ENCODE measurements at regions not wholly inside any gene's neighbourhood (a gene's known extent, or its start where the extent isn't known, plus 50 kb on each side); places are given as distances from the start of the nearest gene placed in this dataset.
"Not testable (repeated sequence)": the region's sequence is repeated elsewhere in the genome, so short reads cannot be mapped to it uniquely, and the experiment has no call there.

GRCh38 chr6:115487331-115487730 is 573.4 kb downstream of the FRK start:
- no peak overlapping the region for H3K27ac ChIP-seq
- no peak overlapping the region for H3K9ac ChIP-seq
- H3K36me3 ChIP-seq (ENCODE audit: control insufficient read depth, insufficient read depth, low read length), result no peaks in the 10 kb centered on the region
- no peaks in the 10 kb centered on the region for H3K4me1 ChIP-seq
- TF ChIP-seq, protein P1, sequence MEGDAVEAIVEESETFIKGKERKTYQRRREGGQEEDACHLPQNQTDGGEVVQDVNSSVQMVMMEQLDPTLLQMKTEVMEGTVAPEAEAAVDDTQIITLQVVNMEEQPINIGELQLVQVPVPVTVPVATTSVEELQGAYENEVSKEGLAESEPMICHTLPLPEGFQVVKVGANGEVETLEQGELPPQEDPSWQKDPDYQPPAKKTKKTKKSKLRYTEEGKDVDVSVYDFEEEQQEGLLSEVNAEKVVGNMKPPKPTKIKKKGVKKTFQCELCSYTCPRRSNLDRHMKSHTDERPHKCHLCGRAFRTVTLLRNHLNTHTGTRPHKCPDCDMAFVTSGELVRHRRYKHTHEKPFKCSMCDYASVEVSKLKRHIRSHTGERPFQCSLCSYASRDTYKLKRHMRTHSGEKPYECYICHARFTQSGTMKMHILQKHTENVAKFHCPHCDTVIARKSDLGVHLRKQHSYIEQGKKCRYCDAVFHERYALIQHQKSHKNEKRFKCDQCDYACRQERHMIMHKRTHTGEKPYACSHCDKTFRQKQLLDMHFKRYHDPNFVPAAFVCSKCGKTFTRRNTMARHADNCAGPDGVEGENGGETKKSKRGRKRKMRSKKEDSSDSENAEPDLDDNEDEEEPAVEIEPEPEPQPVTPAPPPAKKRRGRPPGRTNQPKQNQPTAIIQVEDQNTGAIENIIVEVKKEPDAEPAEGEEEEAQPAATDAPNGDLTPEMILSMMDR (IDR thresholded peaks at IDR 0.05), result no peak
- no peaks in the 10 kb centered on the region for H3K27me3 ChIP-seq (ENCODE audit: control insufficient read depth, insufficient read depth, low read length)
- H3K9me3 ChIP-seq (ENCODE audit: control insufficient read depth, low read length), result no peaks in the 10 kb centered on the region
- H2AFZ ChIP-seq, result no peak overlapping the region
- H3K4me2 ChIP-seq (ENCODE audit: low read length), result no peak overlapping the region
- H3K79me2 ChIP-seq, result no peaks in the 10 kb centered on the region
- H3K4me3 ChIP-seq (ENCODE audit: low read depth, low read length), result no peak overlapping the region

- no peaks in the 10 kb centered on the region for H3K4me1 ChIP-seq
- H3K27ac ChIP-seq, result no peak overlapping the region
- TF ChIP-seq, protein P1 (IDR thresholded peaks at IDR 0.05), result no peak
- no peak overlapping the region for H3K4me2 ChIP-seq (ENCODE audit: low read length)
- H3K9ac ChIP-seq, result no peak overlapping the region
- no peak overlapping the region for H3K4me3 ChIP-seq (ENCODE audit: low read depth, low read length)
- H2AFZ ChIP-seq, result no peak overlapping the region
- no peaks in the 10 kb centered on the region for H3K79me2 ChIP-seq
- no peaks in the 10 kb centered on the region for H3K9me3 ChIP-seq (ENCODE audit: control insufficient read depth, low read length)
- H3K27me3 ChIP-seq (ENCODE audit: control insufficient read depth, insufficient read depth, low read length), result no peaks in the 10 kb centered on the region
- H3K36me3 ChIP-seq (ENCODE audit: control insufficient read depth, insufficient read depth, low read length), result no peaks in the 10 kb centered on the region
Measured at GRCh38 chr6:115485400-115485799, 575.3 kb downstream of the FRK start.

- not testable (repeated sequence) for H3K9me3 ChIP-seq (ENCODE audit: control insufficient read depth, low read length); H3K4me2 ChIP-seq (ENCODE audit: low read length); H3K36me3 ChIP-seq (ENCODE audit: control insufficient read depth, insufficient read depth, low read length); H3K79me2 ChIP-seq; H2AFZ ChIP-seq; H3K4me1 ChIP-seq; H3K4me3 ChIP-seq (ENCODE audit: low read depth, low read length); H3K9ac ChIP-seq; H3K27me3 ChIP-seq (ENCODE audit: control insufficient read depth, insufficient read depth, low read length); H3K27ac ChIP-seq
Measured at GRCh38 chr6:115480543-115480942, 580.1 kb downstream of the FRK start.

GRCh38 chr6:115474443-115475041 is 586.1 kb downstream of the FRK start:
- Histone ChIP-seq H2AFZ (no peak overlapping the region), H3K9ac (no peak overlapping the region), H3K4me2 (ENCODE audit: low read length) (no peak overlapping the region), H3K79me2 (no peaks in the 10 kb centered on the region), H3K9me3 (ENCODE audit: control insufficient read depth, low read length) (no peaks in the 10 kb centered on the region), H3K4me3 (ENCODE audit: low read depth, low read length) (no peak overlapping the region), H3K36me3 (ENCODE audit: control insufficient read depth, insufficient read depth, low read length) (no peaks in the 10 kb centered on the region), H3K27ac (no peak overlapping the region), H3K4me1 (no peaks in the 10 kb centered on the region), H3K27me3 (ENCODE audit: control insufficient read depth, insufficient read depth, low read length) (no peaks in the 10 kb centered on the region)
- TF ChIP-seq, protein P1 (IDR thresholded peaks at IDR 0.05), result no peak

DNA sequence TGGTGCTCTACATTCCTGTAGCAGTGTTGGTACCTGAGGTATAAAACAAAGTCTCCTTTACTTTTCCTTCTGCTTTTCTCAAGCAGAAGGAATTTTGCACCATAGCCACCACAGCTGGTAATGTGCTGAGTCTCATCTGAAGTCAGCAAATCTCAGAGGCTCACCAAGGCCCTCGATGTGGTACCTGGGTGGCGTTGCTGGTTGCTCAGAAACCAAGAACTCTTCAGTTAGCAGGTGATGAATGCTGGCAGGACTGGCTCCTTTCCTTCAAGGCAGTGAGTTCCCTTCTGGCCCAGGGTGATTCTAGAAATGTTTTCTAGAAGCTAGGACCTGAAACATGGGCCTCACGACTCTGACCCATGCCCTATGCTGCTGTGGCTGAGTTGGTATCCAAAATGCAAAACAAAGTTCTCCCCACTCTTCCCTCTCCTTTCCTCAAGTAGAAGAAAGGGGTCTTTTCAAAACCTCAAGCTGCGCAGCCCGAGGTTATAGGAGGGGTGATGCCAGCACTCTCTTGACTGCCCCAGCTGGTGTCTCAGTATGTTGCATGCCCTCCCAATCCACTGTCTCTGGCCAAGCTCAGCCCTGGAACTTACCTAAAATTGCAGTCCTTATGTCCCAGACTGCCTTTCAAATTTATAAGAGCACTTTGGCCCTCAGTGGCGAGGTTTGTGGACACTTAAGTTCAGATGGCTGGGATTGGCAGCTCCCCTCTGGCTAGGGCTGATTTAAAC is 592.3 kb downstream of the FRK start:
- Histone ChIP-seq H3K9ac (no peak overlapping the region), H3K4me2 (ENCODE audit: low read length) (no peak overlapping the region), H3K36me3 (ENCODE audit: control insufficient read depth, insufficient read depth, low read length) (no peaks in the 10 kb centered on the region), H2AFZ (no peak overlapping the region), H3K4me1 (no peaks in the 10 kb centered on the region), H3K27me3 (ENCODE audit: control insufficient read depth, insufficient read depth, low read length) (no peaks in the 10 kb centered on the region), H3K9me3 (ENCODE audit: control insufficient read depth, low read length) (no peaks in the 10 kb centered on the region), H3K79me2 (no peaks in the 10 kb centered on the region), H3K4me3 (ENCODE audit: low read depth, low read length) (no peak overlapping the region), H3K27ac (no peak overlapping the region)
- TF ChIP-seq, protein P1 (IDR thresholded peaks at IDR 0.05), result no peak
